ENCODE measurements at regions not wholly inside any gene's neighbourhood (a gene's known extent, or its start where the extent isn't known, plus 50 kb on each side); places are given as distances from the start of the nearest gene placed in this dataset.

DNA sequence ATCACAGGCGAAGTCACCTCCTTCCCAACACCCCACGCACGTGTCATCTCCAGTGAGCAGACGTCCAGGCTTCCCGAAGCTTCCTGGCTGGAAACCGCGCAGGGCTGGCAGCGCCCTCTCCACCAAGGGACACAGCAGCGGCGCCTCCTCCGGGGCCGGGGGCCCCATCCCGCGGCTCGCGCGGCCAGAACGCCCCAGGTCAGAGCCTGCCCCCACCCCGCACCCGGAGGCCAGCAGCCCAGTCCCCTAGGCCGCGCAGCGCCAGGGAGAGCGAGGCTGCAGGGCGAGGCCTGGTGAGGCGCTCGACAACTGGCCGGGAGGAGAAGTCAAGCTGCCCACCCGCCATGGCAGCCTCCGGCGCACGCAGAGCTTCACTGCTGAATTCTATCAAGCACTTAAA is 247.0 kb downstream of the SEMA3D start:
- Histone ChIP-seq H3K4me3 (no peak overlapping the region), H3K27ac (no peak overlapping the region), H3K9me3 (no peaks in the 10 kb centered on the region), H3K4me2 (no peak overlapping the region), H3K4me1 (no peaks in the 10 kb centered on the region)
- TF ChIP-seq HDAC2 (IDR thresholded peaks at IDR 0.05) (no peak), ZNF302 (CRISPR knock-in tag; IDR thresholded peaks at IDR 0.05) (no peak), NFE2L2 (conservative IDR thresholded peaks at IDR 0.05; ENCODE audit: low read length) (no peak), CHD4 (IDR thresholded peaks at IDR 0.05; ENCODE audit: borderline replicate concordance) (no peak), POLR2A (IDR thresholded peaks at IDR 0.05; ENCODE audit: low read length) (no peak), CEBPB (IDR thresholded peaks at IDR 0.05) (no peak), MAFK (IDR thresholded peaks at IDR 0.05; ENCODE audit: partially characterized antibody) (no peak), JUN (IDR thresholded peaks at IDR 0.05) (no peak), ESRRA (IDR thresholded peaks at IDR 0.05; ENCODE audit: borderline replicate concordance, low read length) (no peak), CBX8 (IDR thresholded peaks at IDR 0.05) (no peak), SMC3 (IDR thresholded peaks at IDR 0.05) (no peak), SREBF2 (IDR thresholded peaks at IDR 0.05) (no peak), FOXS1 (CRISPR knock-in tag; IDR thresholded peaks at IDR 0.05) (no peak), KDM1A (IDR thresholded peaks at IDR 0.05; ENCODE audit: low read depth) (no peak)
- TF ChIP-seq, protein P1, sequence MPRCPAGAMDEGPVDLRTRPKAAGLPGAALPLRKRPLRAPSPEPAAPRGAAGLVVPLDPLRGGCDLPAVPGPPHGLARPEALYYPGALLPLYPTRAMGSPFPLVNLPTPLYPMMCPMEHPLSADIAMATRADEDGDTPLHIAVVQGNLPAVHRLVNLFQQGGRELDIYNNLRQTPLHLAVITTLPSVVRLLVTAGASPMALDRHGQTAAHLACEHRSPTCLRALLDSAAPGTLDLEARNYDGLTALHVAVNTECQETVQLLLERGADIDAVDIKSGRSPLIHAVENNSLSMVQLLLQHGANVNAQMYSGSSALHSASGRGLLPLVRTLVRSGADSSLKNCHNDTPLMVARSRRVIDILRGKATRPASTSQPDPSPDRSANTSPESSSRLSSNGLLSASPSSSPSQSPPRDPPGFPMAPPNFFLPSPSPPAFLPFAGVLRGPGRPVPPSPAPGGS (IDR thresholded peaks at IDR 0.05), result no peak
- TF ChIP-seq, protein P2, sequence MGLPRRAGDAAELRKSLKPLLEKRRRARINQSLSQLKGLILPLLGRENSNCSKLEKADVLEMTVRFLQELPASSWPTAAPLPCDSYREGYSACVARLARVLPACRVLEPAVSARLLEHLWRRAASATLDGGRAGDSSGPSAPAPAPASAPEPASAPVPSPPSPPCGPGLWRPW (IDR thresholded peaks at IDR 0.05), result no peak
- TF ChIP-seq, protein P3, sequence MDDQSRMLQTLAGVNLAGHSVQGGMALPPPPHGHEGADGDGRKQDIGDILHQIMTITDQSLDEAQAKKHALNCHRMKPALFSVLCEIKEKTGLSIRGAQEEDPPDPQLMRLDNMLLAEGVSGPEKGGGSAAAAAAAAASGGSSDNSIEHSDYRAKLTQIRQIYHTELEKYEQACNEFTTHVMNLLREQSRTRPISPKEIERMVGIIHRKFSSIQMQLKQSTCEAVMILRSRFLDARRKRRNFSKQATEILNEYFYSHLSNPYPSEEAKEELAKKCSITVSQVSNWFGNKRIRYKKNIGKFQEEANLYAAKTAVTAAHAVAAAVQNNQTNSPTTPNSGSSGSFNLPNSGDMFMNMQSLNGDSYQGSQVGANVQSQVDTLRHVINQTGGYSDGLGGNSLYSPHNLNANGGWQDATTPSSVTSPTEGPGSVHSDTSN (IDR thresholded peaks at IDR 0.05), result no peak
- TF ChIP-seq, protein P4, sequence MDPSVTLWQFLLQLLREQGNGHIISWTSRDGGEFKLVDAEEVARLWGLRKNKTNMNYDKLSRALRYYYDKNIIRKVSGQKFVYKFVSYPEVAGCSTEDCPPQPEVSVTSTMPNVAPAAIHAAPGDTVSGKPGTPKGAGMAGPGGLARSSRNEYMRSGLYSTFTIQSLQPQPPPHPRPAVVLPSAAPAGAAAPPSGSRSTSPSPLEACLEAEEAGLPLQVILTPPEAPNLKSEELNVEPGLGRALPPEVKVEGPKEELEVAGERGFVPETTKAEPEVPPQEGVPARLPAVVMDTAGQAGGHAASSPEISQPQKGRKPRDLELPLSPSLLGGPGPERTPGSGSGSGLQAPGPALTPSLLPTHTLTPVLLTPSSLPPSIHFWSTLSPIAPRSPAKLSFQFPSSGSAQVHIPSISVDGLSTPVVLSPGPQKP (IDR thresholded peaks at IDR 0.05; ENCODE audit: low read depth, low read length), result no peak
- TF ChIP-seq, protein P5, sequence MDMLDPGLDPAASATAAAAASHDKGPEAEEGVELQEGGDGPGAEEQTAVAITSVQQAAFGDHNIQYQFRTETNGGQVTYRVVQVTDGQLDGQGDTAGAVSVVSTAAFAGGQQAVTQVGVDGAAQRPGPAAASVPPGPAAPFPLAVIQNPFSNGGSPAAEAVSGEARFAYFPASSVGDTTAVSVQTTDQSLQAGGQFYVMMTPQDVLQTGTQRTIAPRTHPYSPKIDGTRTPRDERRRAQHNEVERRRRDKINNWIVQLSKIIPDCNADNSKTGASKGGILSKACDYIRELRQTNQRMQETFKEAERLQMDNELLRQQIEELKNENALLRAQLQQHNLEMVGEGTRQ (IDR thresholded peaks at IDR 0.05), result no peak
- FAIRE-seq (no peak), ATAC-seq (peak in 1 of 2 experiments; percentile 56; a peak in 2 of 6 replicates), DNase-seq (ENCODE audit: low read depth in 1 of 2, low spot score in 1 of 2) (no peak)
- 87% methylated on average over 14 of the region's 32 CpGs for WGBS (ENCODE audit: missing lambda C conversion rate)
- CTCF ChIA-PET, result no interaction called here
- POLR2A ChIA-PET, result no interaction called here

DNA sequence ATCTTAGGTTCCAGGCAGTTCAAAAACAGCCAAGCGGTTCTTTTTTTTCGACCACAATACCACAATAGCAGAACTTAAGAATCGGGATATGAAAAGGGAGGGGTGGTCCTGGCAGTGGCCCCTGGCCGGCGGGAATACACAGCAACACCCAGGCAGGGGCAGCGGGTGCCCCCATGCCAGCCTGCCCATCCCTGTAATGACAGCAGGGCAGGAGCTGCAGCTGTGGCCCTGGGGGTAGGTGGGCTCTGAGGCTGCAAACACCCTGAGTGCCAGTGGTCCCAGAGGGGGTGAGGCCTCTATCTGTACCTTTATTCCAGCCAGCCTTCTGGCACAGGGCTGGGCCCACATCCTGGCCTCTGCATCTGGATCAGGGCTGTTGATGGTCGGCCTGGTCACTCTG is 247.4 kb downstream of the SEMA3D start:
- TF ChIP-seq, protein P5 (IDR thresholded peaks at IDR 0.05), result no peak
- ATAC-seq (no peak), FAIRE-seq (no peak), DNase-seq (ENCODE audit: low read depth in 1 of 2, low spot score in 1 of 2) (no peak)
- no peak overlapping the region for H3K4me3 ChIP-seq
- no peak overlapping the region for H3K4me2 ChIP-seq
- H3K4me1 ChIP-seq, result no peaks in the 10 kb centered on the region
- H3K9me3 ChIP-seq, result no peaks in the 10 kb centered on the region
- WGBS (ENCODE audit: missing lambda C conversion rate), result 89% methylated on average over 7 of the region's 7 CpGs
- H3K27ac ChIP-seq, result no peak overlapping the region
- CTCF ChIA-PET, result no interaction called here
- POLR2A ChIA-PET, result no interaction called here

DNA sequence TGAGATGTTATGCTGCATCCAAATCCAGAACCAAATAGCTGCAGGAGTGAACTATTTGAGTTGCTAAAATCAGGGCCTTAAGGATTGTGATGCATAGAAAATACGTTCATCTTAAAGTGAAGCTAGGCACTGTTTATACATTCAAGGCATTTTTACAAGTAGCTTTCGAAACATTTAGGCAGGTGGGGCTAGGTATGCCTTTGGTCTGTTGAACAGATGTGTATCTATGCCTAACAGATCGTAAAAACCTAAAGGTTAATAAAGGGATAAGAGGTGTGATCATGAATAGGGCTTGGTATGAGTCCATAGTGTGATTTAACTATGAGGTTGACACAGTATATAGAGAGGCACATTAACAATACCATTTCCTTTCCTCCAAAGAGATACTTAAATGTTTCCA is 262.5 kb downstream of the SEMA3D start:
- FAIRE-seq, result no peak
- DNase-seq (ENCODE audit: low read depth in 1 of 2, low spot score in 1 of 2), result no peak
- H3K4me2 ChIP-seq, result no peak overlapping the region
- POLR2A ChIA-PET, result no interaction called here
- ATAC-seq, result no peak
- H3K27ac ChIP-seq, result no peak overlapping the region
- H3K4me3 ChIP-seq, result no peak overlapping the region
- H3K9me3 ChIP-seq, result no peaks in the 10 kb centered on the region
- 69% methylated on average over 3 of the region's 3 CpGs for WGBS (ENCODE audit: missing lambda C conversion rate)
- H3K4me1 ChIP-seq, result no peaks in the 10 kb centered on the region
- CTCF ChIA-PET, result no interaction called here
- TF ChIP-seq POLR2A (IDR thresholded peaks at IDR 0.05; ENCODE audit: low read length) (no peak), CEBPB (IDR thresholded peaks at IDR 0.05) (no peak), NR3C1 (IDR thresholded peaks at IDR 0.05) (no peak), ZC3H11A (IDR thresholded peaks at IDR 0.05) (no peak), ZFP36 (IDR thresholded peaks at IDR 0.05; ENCODE audit: borderline replicate concordance, partially characterized antibody) (no peak), EHMT2 (IDR thresholded peaks at IDR 0.05; ENCODE audit: low read depth) (no peak), JUN (IDR thresholded peaks at IDR 0.05) (no peak), POLR2AphosphoS2 (conservative IDR thresholded peaks at IDR 0.05; ENCODE audit: low read length) (no peak), NFE2L2 (conservative IDR thresholded peaks at IDR 0.05; ENCODE audit: low read length) (no peak), EP300 (IDR thresholded peaks at IDR 0.05) (no peak)
- TF ChIP-seq, protein P6, sequence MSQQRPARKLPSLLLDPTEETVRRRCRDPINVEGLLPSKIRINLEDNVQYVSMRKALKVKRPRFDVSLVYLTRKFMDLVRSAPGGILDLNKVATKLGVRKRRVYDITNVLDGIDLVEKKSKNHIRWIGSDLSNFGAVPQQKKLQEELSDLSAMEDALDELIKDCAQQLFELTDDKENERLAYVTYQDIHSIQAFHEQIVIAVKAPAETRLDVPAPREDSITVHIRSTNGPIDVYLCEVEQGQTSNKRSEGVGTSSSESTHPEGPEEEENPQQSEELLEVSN (IDR thresholded peaks at IDR 0.05; ENCODE audit: borderline replicate concordance, low read depth), result no peak
- TF ChIP-seq, protein P7, sequence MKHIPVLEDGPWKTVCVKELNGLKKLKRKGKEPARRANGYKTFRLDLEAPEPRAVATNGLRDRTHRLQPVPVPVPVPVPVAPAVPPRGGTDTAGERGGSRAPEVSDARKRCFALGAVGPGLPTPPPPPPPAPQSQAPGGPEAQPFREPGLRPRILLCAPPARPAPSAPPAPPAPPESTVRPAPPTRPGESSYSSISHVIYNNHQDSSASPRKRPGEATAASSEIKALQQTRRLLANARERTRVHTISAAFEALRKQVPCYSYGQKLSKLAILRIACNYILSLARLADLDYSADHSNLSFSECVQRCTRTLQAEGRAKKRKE (CRISPR knock-in tag; IDR thresholded peaks at IDR 0.05; ENCODE audit: low read depth), result no peak
- TF ChIP-seq, protein P8, sequence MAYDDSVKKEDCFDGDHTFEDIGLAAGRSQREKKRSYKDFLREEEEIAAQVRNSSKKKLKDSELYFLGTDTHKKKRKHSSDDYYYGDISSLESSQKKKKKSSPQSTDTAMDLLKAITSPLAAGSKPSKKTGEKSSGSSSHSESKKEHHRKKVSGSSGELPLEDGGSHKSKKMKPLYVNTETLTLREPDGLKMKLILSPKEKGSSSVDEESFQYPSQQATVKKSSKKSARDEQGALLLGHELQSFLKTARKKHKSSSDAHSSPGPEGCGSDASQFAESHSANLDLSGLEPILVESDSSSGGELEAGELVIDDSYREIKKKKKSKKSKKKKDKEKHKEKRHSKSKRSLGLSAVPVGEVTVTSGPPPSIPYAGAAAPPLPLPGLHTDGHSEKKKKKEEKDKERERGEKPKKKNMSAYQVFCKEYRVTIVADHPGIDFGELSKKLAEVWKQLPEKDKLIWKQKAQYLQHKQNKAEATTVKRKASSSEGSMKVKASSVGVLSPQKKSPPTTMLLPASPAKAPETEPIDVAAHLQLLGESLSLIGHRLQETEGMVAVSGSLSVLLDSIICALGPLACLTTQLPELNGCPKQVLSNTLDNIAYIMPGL (CRISPR knock-in tag; IDR thresholded peaks at IDR 0.05; ENCODE audit: borderline replicate concordance), result no peak
